Upper lobe of right lung (tissue), 1 donor: ENCODE measurements at regions not wholly inside any gene's neighbourhood (a gene's known extent, or its start where the extent isn't known, plus 50 kb on each side); places are given as distances from the start of the nearest gene placed in this dataset.

Experiments
- ATAC-seq: fragments of 200-7000 bp; cut with Tn5 transposase; one replicate; pipeline ENCODE4 v1.9.1; 2020; ENCODE audit warnings: mild to moderate bottlenecking, moderate library complexity
- DNase-seq: peaks from one replicate; pipeline ENCODE4 v3.0.0-alpha.2; 2020
- H3K27ac ChIP-seq: fragments of 200-600 bp; one replicate; pipeline ENCODE4 v1.8.0; 2022
- H3K27me3 ChIP-seq: fragments of 200-600 bp; one replicate; pipeline ENCODE4 v1.8.0; 2022; ENCODE audit warnings: mild to moderate bottlenecking
- H3K36me3 ChIP-seq: fragments of 200-600 bp; one replicate; pipeline ENCODE4 v1.8.0; 2022
- H3K4me1 ChIP-seq: fragments of 200-600 bp; one replicate; pipeline ENCODE4 v1.8.0; 2022
- H3K4me3 ChIP-seq: fragments of 200-600 bp; one replicate; pipeline ENCODE4 v1.8.0; 2022; ENCODE audit warnings: mild to moderate bottlenecking
- H3K9me3 ChIP-seq: fragments of 200-600 bp; one replicate; pipeline ENCODE4 v1.8.0; 2022
- intact Hi-C: fragments of 100-400 bp; cut with DNase I; formaldehyde crosslinking; loops from one replicate; pipeline ENCODE4 v1.11.0; 2022
- TF ChIP-seq, protein P1 (sequence below): fragments of 200-600 bp; IDR thresholded peaks from one replicate; pipeline ENCODE4 v1.8.0; 2022; ENCODE audit warnings: antibody characterized with exemption
- donor health status: DM: no; HTN: yes; CAD: no; lungs with severe emphysema.

DNA sequence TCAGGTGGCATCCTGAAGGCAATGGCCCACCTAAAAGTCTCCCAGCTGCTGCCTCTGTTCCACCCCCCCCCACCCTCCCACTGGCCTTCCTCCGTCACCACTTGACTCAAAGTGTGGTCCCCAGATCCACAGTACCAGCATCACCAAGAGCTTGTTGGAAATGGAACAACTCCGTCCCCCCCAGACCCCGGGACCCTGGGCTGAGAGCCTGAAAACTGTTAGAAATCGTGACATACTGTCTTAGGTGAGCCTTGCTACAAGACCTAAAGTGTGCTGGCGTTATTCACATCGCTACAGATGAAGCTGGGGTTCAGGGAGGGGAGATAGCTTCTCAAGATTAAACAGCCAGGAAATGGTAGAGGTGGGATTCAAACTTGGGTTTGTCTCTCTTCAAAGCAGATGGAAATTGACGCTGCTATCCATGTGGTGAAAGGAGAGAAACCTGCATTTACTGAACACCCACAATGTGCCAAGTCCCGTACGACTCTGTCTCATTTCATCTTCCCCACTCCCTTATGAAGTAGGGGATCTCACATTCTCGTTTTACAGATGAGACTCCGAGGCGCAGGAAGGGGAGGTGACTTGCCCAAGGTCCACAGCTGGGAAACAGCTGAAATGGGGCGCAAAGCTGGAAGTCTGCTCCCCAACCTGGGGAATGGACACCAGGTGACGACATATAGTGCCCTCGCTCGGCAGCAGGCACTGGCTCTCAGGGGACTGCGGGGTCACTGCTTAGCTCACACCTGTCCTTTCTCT lies 52.8 kb upstream of the IFFO2 start:
- intact Hi-C loops, result no loop called here
- Histone ChIP-seq H3K27ac (no peak overlapping the region), H3K27me3 (no peaks in the 10 kb centered on the region), H3K4me1 (peaks cover 24% of the 10 kb centered on the region), H3K9me3 (no peaks in the 10 kb centered on the region), H3K36me3 (no peaks in the 10 kb centered on the region), H3K4me3 (no peak overlapping the region)
- no peak for ATAC-seq
- TF ChIP-seq, protein P1, sequence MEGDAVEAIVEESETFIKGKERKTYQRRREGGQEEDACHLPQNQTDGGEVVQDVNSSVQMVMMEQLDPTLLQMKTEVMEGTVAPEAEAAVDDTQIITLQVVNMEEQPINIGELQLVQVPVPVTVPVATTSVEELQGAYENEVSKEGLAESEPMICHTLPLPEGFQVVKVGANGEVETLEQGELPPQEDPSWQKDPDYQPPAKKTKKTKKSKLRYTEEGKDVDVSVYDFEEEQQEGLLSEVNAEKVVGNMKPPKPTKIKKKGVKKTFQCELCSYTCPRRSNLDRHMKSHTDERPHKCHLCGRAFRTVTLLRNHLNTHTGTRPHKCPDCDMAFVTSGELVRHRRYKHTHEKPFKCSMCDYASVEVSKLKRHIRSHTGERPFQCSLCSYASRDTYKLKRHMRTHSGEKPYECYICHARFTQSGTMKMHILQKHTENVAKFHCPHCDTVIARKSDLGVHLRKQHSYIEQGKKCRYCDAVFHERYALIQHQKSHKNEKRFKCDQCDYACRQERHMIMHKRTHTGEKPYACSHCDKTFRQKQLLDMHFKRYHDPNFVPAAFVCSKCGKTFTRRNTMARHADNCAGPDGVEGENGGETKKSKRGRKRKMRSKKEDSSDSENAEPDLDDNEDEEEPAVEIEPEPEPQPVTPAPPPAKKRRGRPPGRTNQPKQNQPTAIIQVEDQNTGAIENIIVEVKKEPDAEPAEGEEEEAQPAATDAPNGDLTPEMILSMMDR, result no peak
- DNase-seq, result no peak

DNA sequence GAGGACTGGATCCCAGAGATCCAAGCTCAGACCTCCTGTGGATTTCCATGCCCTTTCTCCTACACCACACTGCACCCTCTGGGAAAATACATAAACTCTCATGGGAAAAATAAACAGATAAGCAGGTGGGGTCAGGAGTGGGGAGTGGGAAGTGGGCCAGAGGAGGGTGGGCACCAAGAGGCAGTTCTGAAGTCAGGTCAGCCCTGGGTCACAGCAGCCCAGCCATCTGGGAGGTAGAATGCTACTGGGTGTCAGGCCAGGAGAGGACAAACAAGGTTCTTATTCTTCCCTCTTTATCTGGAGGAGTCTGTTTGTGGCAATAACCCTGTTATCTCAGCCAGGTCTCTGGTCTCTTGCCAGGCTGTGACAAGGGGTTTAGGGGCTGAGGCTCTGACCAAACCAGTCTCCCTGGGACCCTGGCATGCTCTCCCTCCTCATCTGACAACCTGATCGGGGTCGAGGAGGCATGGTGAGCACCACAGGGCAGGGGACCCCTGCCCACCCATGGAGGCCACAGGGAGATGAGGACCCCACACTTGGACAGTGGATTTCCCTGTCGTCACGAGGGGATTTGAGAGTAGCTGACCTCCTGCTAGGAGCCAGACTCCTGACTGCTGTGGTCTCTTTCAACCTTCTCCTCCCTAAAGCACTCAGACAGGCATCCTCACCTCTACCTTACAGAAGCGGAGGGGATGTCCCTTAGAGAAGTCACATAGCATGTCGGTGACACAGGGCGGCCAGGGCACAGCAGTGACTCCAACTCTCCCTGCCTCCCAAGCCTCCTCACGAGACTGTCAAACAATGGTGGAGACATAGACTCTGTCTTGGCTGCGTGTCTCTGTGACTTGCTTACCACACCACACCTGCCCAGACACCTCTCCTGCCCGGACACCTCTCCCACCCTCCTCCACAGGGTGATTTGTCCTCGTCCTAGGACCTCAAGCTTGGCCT lies 51.3 kb upstream of the IFFO2 start:
- Histone ChIP-seq H3K27me3 (no peaks in the 10 kb centered on the region), H3K27ac (no peak overlapping the region), H3K4me1 (peaks cover 24% of the 10 kb centered on the region), H3K36me3 (no peaks in the 10 kb centered on the region), H3K9me3 (no peaks in the 10 kb centered on the region), H3K4me3 (no peak overlapping the region)
- intact Hi-C loops, result no loop called here
- ATAC-seq (no peak), DNase-seq (no peak)
- TF ChIP-seq, protein P1, result no peak

DNA sequence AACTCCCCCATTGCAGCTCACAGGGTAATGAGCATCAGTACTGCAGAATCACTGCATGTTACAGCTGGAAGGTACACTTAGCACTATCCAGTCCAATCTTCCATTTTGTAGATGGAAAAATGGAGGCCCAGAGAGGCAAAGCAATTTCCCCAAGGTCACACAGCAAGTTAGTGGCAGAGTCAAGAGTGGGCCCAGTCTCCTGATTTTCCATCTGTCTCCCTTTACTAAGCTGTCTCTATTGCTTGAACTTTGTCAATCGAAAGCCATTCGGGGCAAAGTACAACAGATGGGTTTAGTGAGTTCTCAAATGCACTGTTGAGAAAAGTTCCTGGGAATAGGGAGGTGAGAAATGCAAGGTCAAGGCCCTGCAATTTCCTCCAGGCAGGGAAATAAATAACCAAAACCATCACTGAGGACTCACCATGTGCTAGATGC lies 50.4 kb upstream of the IFFO2 start:
- Histone ChIP-seq H3K36me3 (no peaks in the 10 kb centered on the region), H3K4me1 (peaks cover 21% of the 10 kb centered on the region), H3K27ac (no peak overlapping the region), H3K9me3 (no peaks in the 10 kb centered on the region), H3K27me3 (no peaks in the 10 kb centered on the region), H3K4me3 (no peak overlapping the region)
- ATAC-seq, result no peak
- intact Hi-C loops, result no loop called here
- TF ChIP-seq, protein P1, result no peak
- DNase-seq, result no peak
